ENCODE measurements at regions not wholly inside any gene's neighbourhood (a gene's known extent, or its start where the extent isn't known, plus 50 kb on each side); places are given as distances from the start of the nearest gene placed in this dataset.
"Not testable (repeated sequence)": the region's sequence is repeated elsewhere in the genome, so short reads cannot be mapped to it uniquely, and the experiment has no call there.

- DNase-seq (ENCODE audit: low spot score): no peak
Measured at GRCh38 chr5:104370523-104370922, 807.9 kb upstream of the NUDT12 start.

- no peak for DNase-seq (ENCODE audit: low spot score)
Measured at GRCh38 chr5:104367978-104368377, 805.4 kb upstream of the NUDT12 start.

- no peak for DNase-seq (ENCODE audit: low spot score)
Measured at GRCh38 chr5:104363567-104363966, 801.0 kb upstream of the NUDT12 start.

GRCh38 chr5:104361932-104362331 lies 799.3 kb upstream of the NUDT12 start:
- no peak for DNase-seq (ENCODE audit: low spot score)

- no peak for DNase-seq (ENCODE audit: low spot score)
Measured at GRCh38 chr5:104355350-104355749, 792.8 kb upstream of the NUDT12 start.

- DNase-seq (ENCODE audit: low spot score): no peak
Measured at GRCh38 chr5:104353371-104353770, 790.8 kb upstream of the NUDT12 start.

- DNase-seq (ENCODE audit: low spot score): no peak
Measured at GRCh38 chr5:104352954-104353353, 790.4 kb upstream of the NUDT12 start.

GRCh38 chr5:104347119-104347708 lies 784.6 kb upstream of the NUDT12 start:
- peak; percentile 70 for DNase-seq (ENCODE audit: low spot score)

- peak; percentile 13 for DNase-seq (ENCODE audit: low spot score)
Measured at GRCh38 chr5:104345222-104346016, 782.8 kb upstream of the NUDT12 start.

- DNase-seq (ENCODE audit: low spot score): no peak
Measured at GRCh38 chr5:104344809-104345208, 782.2 kb upstream of the NUDT12 start.

- no peak for DNase-seq (ENCODE audit: low spot score)
Measured at GRCh38 chr5:104327801-104328200, 765.2 kb upstream of the NUDT12 start.

- no peak for DNase-seq (ENCODE audit: low spot score)
Measured at GRCh38 chr5:104326966-104327365, 764.4 kb upstream of the NUDT12 start.

GRCh38 chr5:104325356-104325755 lies 762.8 kb upstream of the NUDT12 start:
- no peak for DNase-seq (ENCODE audit: low spot score)

- not testable (repeated sequence) for DNase-seq (ENCODE audit: low spot score)
Measured at GRCh38 chr5:104316676-104317075, 754.1 kb upstream of the NUDT12 start.

GRCh38 chr5:104312481-104312880 lies 749.9 kb upstream of the NUDT12 start:
- no peak for DNase-seq (ENCODE audit: low spot score)

- no peak for DNase-seq (ENCODE audit: low spot score)
Measured at GRCh38 chr5:104305602-104306001, 743.0 kb upstream of the NUDT12 start.

GRCh38 chr5:104299998-104300706 lies 737.6 kb upstream of the NUDT12 start:
- DNase-seq (ENCODE audit: low spot score): no peak

- no peak for DNase-seq (ENCODE audit: low spot score)
Measured at GRCh38 chr5:104298518-104298917, 735.9 kb upstream of the NUDT12 start.

GRCh38 chr5:104297076-104297475 lies 734.5 kb upstream of the NUDT12 start:
- DNase-seq (ENCODE audit: low spot score): peak; percentile 19

GRCh38 chr5:104295991-104296390 lies 733.4 kb upstream of the NUDT12 start:
- no peak for DNase-seq (ENCODE audit: low spot score)

- peak; percentile 32 for DNase-seq (ENCODE audit: low spot score)
Measured at GRCh38 chr5:104283136-104283535, 720.5 kb upstream of the NUDT12 start.

GRCh38 chr5:104273725-104274124 lies 711.1 kb upstream of the NUDT12 start:
- no peak for DNase-seq (ENCODE audit: low spot score)

Measured in umbilical cord (tissue), 1 donor.